IMR-90 (cell line): ENCODE measurements at regions not wholly inside any gene's neighbourhood (a gene's known extent, or its start where the extent isn't known, plus 50 kb on each side); places are given as distances from the start of the nearest gene placed in this dataset.
A peak's percentile ranks its signal among the peaks of the same experiment; 100 is the strongest.

Experiments used
- ATAC-seq: fragments of 200-7000 bp; cut with Tn5 transposase; 2 replicates; pipeline ENCODE4 v1.9.1; 2020; ENCODE audit warnings: low read depth, mild to moderate bottlenecking, moderate library complexity
- BruUV-seq: library from RNA; stranded (reverse); fragments of 400-500 nt; replicated peaks from 2 replicates; lab custom pipeline; 2021; lab: Mats Ljungman, UMichigan
- CTCF ChIA-PET: fragments of 300-600 bp; formaldehyde crosslinking; extraction: SDS; loops from one replicate; lab custom pipeline; 2021; ENCODE audit warnings: antibody characterized with exemption; lab: Yijun Ruan, JAX
- POLR2A ChIA-PET: fragments of 300-600 bp; sonication (Branson Sonifier 250); formaldehyde crosslinking; loops from one replicate; lab custom pipeline; 2022; ENCODE audit warnings: antibody characterized with exemption; ENCODE audit not compliant: unreplicated experiment; lab: Charles Lee
- DNase-seq: peaks from one replicate; pipeline ENCODE4 v3.0.0; 2013
- H2AFZ ChIP-seq: replicated peaks from 2 replicates; pipeline ENCODE3; 2013; ENCODE audit warnings: low read length, mild to moderate bottlenecking; ENCODE audit not compliant: poor library complexity
- H2AK5ac ChIP-seq: 2 replicates; pipeline ENCODE4 v1.6.1; 2013; ENCODE audit warnings: low read depth, low read length, inconsistent platforms
- H2AK9ac ChIP-seq: replicated peaks from 2 replicates; pipeline ENCODE3; 2013; ENCODE audit warnings: mild to moderate bottlenecking, low read depth, low read length, moderate library complexity; ENCODE audit not compliant: poor library complexity
- H2BK120ac ChIP-seq: 2 replicates; pipeline ENCODE4 v1.6.1; 2013; ENCODE audit warnings: low read depth, low read length, inconsistent platforms
- H2BK15ac ChIP-seq: 3 replicates; pipeline ENCODE4 v1.6.1; 2013; ENCODE audit warnings: low read depth, low read length, inconsistent platforms
- H2BK20ac ChIP-seq: 2 replicates; pipeline ENCODE4 v1.6.1; 2013; ENCODE audit warnings: low read depth, mild to moderate bottlenecking, inconsistent platforms, low read length, moderate library complexity
- H2BK5ac ChIP-seq: 2 replicates; pipeline ENCODE4 v1.6.1; 2013; ENCODE audit warnings: mild to moderate bottlenecking, low read depth, low read length, inconsistent platforms; ENCODE audit not compliant: poor library complexity, severe bottlenecking
- H3K14ac ChIP-seq: replicated peaks from 2 replicates; pipeline ENCODE4 v1.6.1; 2013; ENCODE audit warnings: low read depth, low read length, inconsistent platforms
- H3K18ac ChIP-seq: 2 replicates; pipeline ENCODE4 v1.6.1; 2013; ENCODE audit warnings: low read depth, low read length, control low read depth
- H3K23ac ChIP-seq: 2 replicates; pipeline ENCODE4 v1.6.1; 2013; ENCODE audit warnings: low read depth, low read length, inconsistent platforms
- H3K27ac ChIP-seq: 2 replicates; pipeline ENCODE4 v1.5.1; 2013; ENCODE audit warnings: mild to moderate bottlenecking, control low read depth, low read length; ENCODE audit not compliant: insufficient read depth
- H3K27me3 ChIP-seq: 2 replicates; pipeline ENCODE4 v1.6.1; 2013; ENCODE audit warnings: low read length; ENCODE audit not compliant: control insufficient read depth, insufficient read depth
- H3K36me3 ChIP-seq: 2 replicates; pipeline ENCODE4 v1.6.1; 2013; ENCODE audit warnings: low read length, mixed read lengths; ENCODE audit not compliant: control insufficient read depth, insufficient read depth
- H3K4ac ChIP-seq: 2 replicates; pipeline ENCODE4 v1.6.1; 2013; ENCODE audit warnings: low read depth, low read length, inconsistent platforms
- H3K4me1 ChIP-seq: 2 replicates; pipeline ENCODE4 v1.6.1; 2013; ENCODE audit warnings: low read length, mixed read lengths; ENCODE audit not compliant: control insufficient read depth, insufficient read depth
- H3K4me2 ChIP-seq: 2 replicates; pipeline ENCODE4 v1.6.1; 2013; ENCODE audit warnings: low read depth, mild to moderate bottlenecking, control low read depth, low read length, moderate library complexity
- H3K4me3 ChIP-seq: 2 replicates; pipeline ENCODE4 v1.5.1; 2013; ENCODE audit warnings: low read depth, mild to moderate bottlenecking, control low read depth, low read length, moderate library complexity; ENCODE audit not compliant: insufficient read depth
- H3K56ac ChIP-seq: 2 replicates; pipeline ENCODE4 v1.6.1; 2013; ENCODE audit warnings: low read length, inconsistent platforms; ENCODE audit not compliant: insufficient read depth; ENCODE audit errors: extremely low read depth
- H3K79me1 ChIP-seq, 2 experiments: 2 replicates each; pipeline ENCODE4 v1.6.1; 2013; ENCODE audit warnings: low read length in 2 of 2, inconsistent platforms in 1 of 2, low read depth in 1 of 2
- H3K9ac ChIP-seq: 2 replicates; pipeline ENCODE4 v1.6.1; 2013; ENCODE audit warnings: low read depth, low read length, control low read depth
- H3K9me1 ChIP-seq: 2 replicates; pipeline ENCODE4 v1.6.1; 2013; ENCODE audit warnings: low read length, inconsistent platforms; ENCODE audit not compliant: insufficient read depth
- H3K9me3 ChIP-seq: 2 replicates; pipeline ENCODE4 v1.6.1; 2013; ENCODE audit warnings: low read length; ENCODE audit not compliant: control insufficient read depth, insufficient read depth
- H4K20me1 ChIP-seq: 2 replicates; pipeline ENCODE4 v1.6.1; 2013; ENCODE audit warnings: low read length, inconsistent platforms; ENCODE audit not compliant: insufficient read depth
- H4K5ac ChIP-seq: 2 replicates; pipeline ENCODE4 v1.6.1; 2013; ENCODE audit warnings: mild to moderate bottlenecking, low read depth, low read length, control low read depth
- H4K8ac ChIP-seq, 2 experiments: 2 replicates each; pipeline ENCODE4 v1.6.1; 2013; ENCODE audit warnings: low read depth in 2 of 2, low read length in 2 of 2, control low read depth in 1 of 2, inconsistent platforms in 1 of 2
- H4K91ac ChIP-seq: 2 replicates; pipeline ENCODE4 v1.6.1; 2013; ENCODE audit warnings: low read depth, low read length, inconsistent platforms; ENCODE audit not compliant: insufficient read depth
- BHLHE40 ChIP-seq: fragments of 150-350 bp; IDR thresholded peaks from 2 replicates; pipeline ENCODE4 v1.6.1; 2016; ENCODE audit warnings: mild to moderate bottlenecking, low read depth, low read length
- FOS ChIP-seq: fragments of 150-350 bp; IDR thresholded peaks from 2 replicates; pipeline ENCODE4 v1.6.1; 2016; ENCODE audit warnings: low read depth, low read length
- RAD21 ChIP-seq: IDR thresholded peaks from 2 replicates; pipeline ENCODE4 v1.6.1; 2012; ENCODE audit warnings: low read length, improper control_type of control experiment
- RFX5 ChIP-seq: IDR thresholded peaks from 2 replicates; pipeline ENCODE4 v1.8.0; 2012; ENCODE audit warnings: low read depth, mild to moderate bottlenecking, low read length, moderate library complexity
- SMC3 ChIP-seq: fragments of 150-350 bp; IDR thresholded peaks from 2 replicates; pipeline ENCODE4 v1.6.1; 2016; ENCODE audit warnings: low read depth, mild to moderate bottlenecking, antibody characterized with exemption, low read length, moderate library complexity
- WGBS, 2 experiments: methylation state at CpG; one replicate each; pipeline versions ENCODE4 v1.1.5 to v1.1.7; 2013; ENCODE audit warnings: missing lambda C conversion rate in 2 of 2; ENCODE audit not compliant: insufficient read length in 1 of 2; ENCODE audit errors: extremely low coverage in 2 of 2; 5-methylcytosine and 5-hydroxymethylcytosine counted together
- dilution Hi-C: fragments of 300-500 bp; cut with HindIII; formaldehyde crosslinking; loops from one replicate; pipeline ENCODE4 v1.14.3; 2018; ENCODE audit warnings: low sequenced_read_pairs; ENCODE audit not compliant: unreplicated experiment
- in situ Hi-C: fragments of 300-500 bp; cut with MboI; formaldehyde crosslinking; loops from 3 replicates; pipeline ENCODE4 v1.14.3; 2019; ENCODE audit warnings: low sequenced_read_pairs, inconsistent platforms, mixed read lengths
- intact Hi-C: fragments of 100-400 bp; cut with micrococcal nuclease; formaldehyde crosslinking; loops from 2 replicates; pipeline ENCODE4 v1.10.0; 2022

DNA sequence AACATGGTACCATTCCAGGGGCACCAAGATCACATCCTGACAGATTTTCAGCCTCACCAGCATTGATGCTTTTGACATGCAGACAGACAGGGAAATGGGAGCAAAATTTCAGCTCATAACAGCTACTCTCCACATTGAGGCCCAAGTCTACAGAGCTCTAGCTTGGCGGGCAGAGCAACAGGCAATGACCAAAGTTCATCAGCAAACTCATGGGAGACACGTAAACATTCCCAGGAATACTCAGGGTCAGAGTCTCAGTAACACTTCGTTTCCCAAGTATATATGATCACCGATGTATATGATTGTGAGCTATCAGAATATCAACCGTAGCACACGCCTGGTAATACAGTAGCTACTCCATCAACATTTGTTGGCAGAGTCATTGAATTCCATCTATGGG is 59.2 kb upstream of the SLC24A5 start:
- ChIA-PET CTCF (interaction anchor here (0.9 kb wide), 1 partner anchor 71 kb away, joined by 3 read pairs; no protein-coding TSS in a partner anchor), POLR2A (no interaction called here)
- dilution Hi-C loops: no loop called here
- no peak overlapping the region for H2AK9ac ChIP-seq
- H3K36me3 ChIP-seq: no peaks in the 10 kb centered on the region
- no peak overlapping the region for H3K14ac ChIP-seq
- H3K9ac ChIP-seq: no peak overlapping the region
- H3K4me1 ChIP-seq: peaks cover 3% of the 10 kb centered on the region; the same call in 1 of the 2 replicates
- BruUV-seq: no TSS peak
- no peaks in the 10 kb centered on the region for H3K9me1 ChIP-seq
- H4K20me1 ChIP-seq: no peaks in the 10 kb centered on the region
- no peaks in the 10 kb centered on the region for H3K27me3 ChIP-seq
- H2BK20ac ChIP-seq: no peak overlapping the region
- no peak overlapping the region for H2BK5ac ChIP-seq
- no peaks in the 10 kb centered on the region for H3K79me1 ChIP-seq
- no peaks in the 10 kb centered on the region for H3K9me3 ChIP-seq
- no peak overlapping the region for H3K4me3 ChIP-seq
- H2BK15ac ChIP-seq: no peak overlapping the region
- WGBS, 2 experiments: 80% methylated on average over 2 of the region's 6 CpGs; no CpG with 5 or more reads in 1 of the 2 experiments
- no peak for ATAC-seq
- no peak for DNase-seq
- intact Hi-C loops: no loop called here
- no peak overlapping the region for H4K8ac ChIP-seq
- no peak overlapping the region for H3K18ac ChIP-seq
- peak overlapping the region; percentile 38; the same call in 1 of the 2 replicates for H2AK5ac ChIP-seq
- TF ChIP-seq RFX5: no peak
- no peak for TF ChIP-seq BHLHE40
- no peak for TF ChIP-seq RAD21
- TF ChIP-seq FOS: no peak
- TF ChIP-seq SMC3: no peak
- H3K4me2 ChIP-seq: no peak overlapping the region
- no peak overlapping the region for H2AFZ ChIP-seq
- no peak overlapping the region for H3K56ac ChIP-seq
- H4K5ac ChIP-seq: no peak overlapping the region
- no peak overlapping the region for H3K4ac ChIP-seq
- in situ Hi-C loops: loop anchor here (10.0 kb wide), 1 partner anchor 57 kb away; no protein-coding TSS in a partner anchor
- no peak overlapping the region for H2BK120ac ChIP-seq
- no peak overlapping the region for H3K27ac ChIP-seq
- no peak overlapping the region for H3K23ac ChIP-seq
- no peak overlapping the region for H4K91ac ChIP-seq
